HCT116 (cell line): ENCODE measurements at regions not wholly inside any gene's neighbourhood (a gene's known extent, or its start where the extent isn't known, plus 50 kb on each side); places are given as distances from the start of the nearest gene placed in this dataset.

Source experiments
- ATAC-seq: fragments of 200-7000 bp; cut with Tn5 transposase; 2 replicates; pipeline ENCODE4 v1.9.1; 2020; ENCODE audit warnings: mild to moderate bottlenecking, moderate library complexity
- BruUV-seq: library from RNA; stranded (reverse); fragments of 400-500 nt; replicated peaks from 2 replicates; lab custom pipeline; 2021; lab: Mats Ljungman, UMichigan
- CTCF ChIA-PET: fragments of 300-600 bp; sonication (Branson Sonifier 250); formaldehyde crosslinking; loops from one replicate; lab custom pipeline; 2021; ENCODE audit warnings: antibody characterized with exemption; lab: Charles Lee
- POLR2A ChIA-PET: fragments of 300-600, 350-600 bp; sonication (Branson Sonifier 250); formaldehyde crosslinking; loops from one replicate; lab custom pipeline; 2021; ENCODE audit warnings: antibody characterized with exemption; lab: Charles Lee
- RAD21 ChIA-PET, 2 experiments: fragments of 300-600 bp; sonication (Branson Sonifier 250); formaldehyde crosslinking; loops; one replicate each; lab custom pipeline; 2023; ENCODE audit warnings: low total read pairs in 2 of 2; ENCODE audit not compliant: uncharacterized antibody in 2 of 2, unreplicated experiment in 2 of 2, low non-redundant PET in 1 of 2; lab: Charles Lee
- DNase-seq: peaks from one replicate; pipeline ENCODE4 v3.0.0-alpha.2; 2010; ENCODE audit warnings: low read depth, low spot score
- H2AFZ ChIP-seq: fragments of 200-600 bp; shearing (Covaris generic), sonication (generic); 2 replicates; pipeline ENCODE4 v1.6.1; 2017; ENCODE audit warnings: low read depth, mixed run types, mixed read lengths, antibody characterized with exemption, low read length; ENCODE audit not compliant: poor library complexity, severe bottlenecking
- H3K27ac ChIP-seq: 2 replicates; pipeline ENCODE4 v1.5.1; 2012; ENCODE audit warnings: low read depth, low read length
- H3K27me3 ChIP-seq: fragments of 200-600 bp; sonication (generic); 2 replicates; pipeline ENCODE4 v1.6.1; 2016; ENCODE audit warnings: mixed run types, low read length, mixed read lengths; ENCODE audit not compliant: insufficient read depth
- H3K36me3 ChIP-seq, 2 experiments: fragments of 200-500 bp in 1 of 2; fragments of 200-600 bp in 1 of 2; sonication (Bioruptor generic) in 1 of 2; sonication (generic) in 1 of 2; 2 replicates each; pipeline versions ENCODE4 v1.5.1 to v1.6.1; 2014 to 2016; ENCODE audit warnings: low read length in 2 of 2, inconsistent platforms in 1 of 2, mixed read lengths in 1 of 2, mixed run types in 1 of 2; ENCODE audit not compliant: insufficient read depth in 2 of 2, control insufficient read depth in 1 of 2
- H3K4me1 ChIP-seq, 2 experiments: fragments of 200-600 bp in 1 of 2; sonication (generic) in 1 of 2; 2 replicates each; pipeline versions ENCODE4 v1.5.1 to v1.6.1; 2012 to 2017; ENCODE audit warnings: low read length in 2 of 2, inconsistent platforms in 1 of 2, mild to moderate bottlenecking in 1 of 2, mixed read lengths in 1 of 2, mixed run types in 1 of 2, moderate library complexity in 1 of 2; ENCODE audit not compliant: insufficient read depth in 2 of 2, control insufficient read depth in 1 of 2
- H3K4me2 ChIP-seq: fragments of 200-600 bp; sonication (generic); 2 replicates; pipeline ENCODE4 v1.6.1; 2017; ENCODE audit warnings: mixed run types, low read length, mixed read lengths
- H3K4me3 ChIP-seq, 2 experiments: fragments of 200-600 bp in 1 of 2; sonication (generic) in 1 of 2; replicated peaks in 1 of 2; 2 replicates each; pipeline ENCODE4 v1.5.1; 2011 to 2016; ENCODE audit warnings: low read length in 2 of 2, control low read depth in 1 of 2, low read depth in 1 of 2, mild to moderate bottlenecking in 1 of 2, mixed read lengths in 1 of 2, mixed run types in 1 of 2
- H3K79me2 ChIP-seq: fragments of 200-600 bp; sonication (generic); 2 replicates; pipeline ENCODE4 v1.6.1; 2017; ENCODE audit warnings: mild to moderate bottlenecking, mixed run types, low read length, moderate library complexity, mixed read lengths; ENCODE audit not compliant: insufficient read depth
- H3K9ac ChIP-seq: fragments of 200-600 bp; sonication (generic); 2 replicates; pipeline ENCODE4 v1.6.1; 2016; ENCODE audit warnings: low read length, mixed read lengths
- H3K9me2 ChIP-seq: fragments of 200-600 bp; sonication (generic), shearing (Covaris generic); 2 replicates; pipeline ENCODE4 v1.6.1; 2017; ENCODE audit warnings: mixed run types, mild to moderate bottlenecking, moderate library complexity; ENCODE audit not compliant: insufficient read depth
- H3K9me3 ChIP-seq, 2 experiments: fragments of 200-500 bp in 1 of 2; fragments of 200-600 bp in 1 of 2; sonication (Bioruptor generic) in 1 of 2; sonication (generic) in 1 of 2; 2 replicates each; pipeline ENCODE4 v1.6.1; 2014 to 2017; ENCODE audit warnings: low read length in 2 of 2, mixed read lengths in 2 of 2, inconsistent platforms in 1 of 2, low read depth in 1 of 2, mild to moderate bottlenecking in 1 of 2, mixed run types in 1 of 2, moderate library complexity in 1 of 2; ENCODE audit not compliant: control insufficient read depth in 1 of 2, insufficient read depth in 1 of 2
- H4K20me1 ChIP-seq: fragments of 200-600 bp; sonication (generic), shearing (Covaris generic); 2 replicates; pipeline ENCODE4 v1.6.1; 2017; ENCODE audit warnings: mixed run types, mild to moderate bottlenecking, moderate library complexity; ENCODE audit not compliant: insufficient read depth
- CEBPB ChIP-seq: IDR thresholded peaks from 2 replicates; pipeline ENCODE4 v1.6.1; 2012; ENCODE audit warnings: low read depth
- EGR1 ChIP-seq: IDR thresholded peaks from 2 replicates; pipeline ENCODE4 v1.6.1; 2012; ENCODE audit warnings: low read depth
- ELF1 ChIP-seq: IDR thresholded peaks from 2 replicates; pipeline ENCODE4 v1.6.1; 2012; ENCODE audit warnings: low read depth, borderline replicate concordance
- EZH2 ChIP-seq: fragments of 200-600 bp; sonication (generic); IDR thresholded peaks from 2 replicates; pipeline ENCODE4 v1.6.1; 2017; ENCODE audit warnings: antibody characterized with exemption, mixed run types
- FOSL1 ChIP-seq: IDR thresholded peaks from 2 replicates; pipeline ENCODE4 v1.6.1; 2012; ENCODE audit warnings: low read depth
- JUND ChIP-seq: IDR thresholded peaks from 2 replicates; pipeline ENCODE4 v1.6.1; 2012
- MAX ChIP-seq: IDR thresholded peaks from 2 replicates; pipeline ENCODE4 v1.6.1; 2012
- POLR2A ChIP-seq: IDR thresholded peaks from 2 replicates; pipeline ENCODE4 v1.7.0; 2011; ENCODE audit warnings: borderline replicate concordance; ENCODE audit not compliant: insufficient read depth, insufficient read length; ENCODE audit errors: extremely low read depth
- POLR2AphosphoS5 ChIP-seq: IDR thresholded peaks from 2 replicates; pipeline ENCODE4 v1.6.1; 2011; ENCODE audit warnings: mild to moderate bottlenecking, low read depth, low read length, moderate library complexity
- RAD21 ChIP-seq: IDR thresholded peaks from 2 replicates; pipeline ENCODE4 v1.6.1; 2012; ENCODE audit warnings: low read depth, mild to moderate bottlenecking
- REST ChIP-seq: IDR thresholded peaks from 2 replicates; pipeline ENCODE4 v1.6.1; 2012; ENCODE audit warnings: low read depth
- SIN3A ChIP-seq: IDR thresholded peaks from 2 replicates; pipeline ENCODE4 v1.6.1; 2012; ENCODE audit warnings: low read depth
- SP1 ChIP-seq: IDR thresholded peaks from 2 replicates; pipeline ENCODE4 v1.6.1; 2012; ENCODE audit warnings: low read depth
- SRF ChIP-seq: IDR thresholded peaks from 2 replicates; pipeline ENCODE4 v1.6.1; 2012; ENCODE audit warnings: low read depth
- TCF7L2 ChIP-seq: IDR thresholded peaks from 2 replicates; pipeline ENCODE4 v1.7.0; 2011; ENCODE audit warnings: borderline replicate concordance, inconsistent platforms; ENCODE audit not compliant: insufficient read depth, insufficient read length; ENCODE audit errors: extremely low read depth
- YY1 ChIP-seq: IDR thresholded peaks from 2 replicates; pipeline ENCODE4 v1.6.1; 2011; ENCODE audit warnings: low read length, low read depth, moderate library complexity, mild to moderate bottlenecking; ENCODE audit not compliant: insufficient replicate concordance; ENCODE audit errors: extremely low read depth
- ZBTB33 ChIP-seq: IDR thresholded peaks from 2 replicates; pipeline ENCODE4 v1.6.1; 2011; ENCODE audit warnings: mild to moderate bottlenecking, low read length, moderate library complexity; ENCODE audit not compliant: insufficient replicate concordance; ENCODE audit errors: extremely low read depth
- ZFX ChIP-seq: fragments of 450-650 bp; IDR thresholded peaks from 2 replicates; pipeline ENCODE4 v1.6.1; 2017
- ZNF274 ChIP-seq: fragments of 200-500 bp; sonication (Bioruptor generic); IDR thresholded peaks from 2 replicates; pipeline ENCODE4 v1.6.1; 2014; ENCODE audit warnings: mild to moderate bottlenecking, low read depth, low read length, inconsistent platforms
- intact Hi-C: fragments of 100-400 bp; cut with micrococcal nuclease; formaldehyde crosslinking; loops from 2 replicates; pipeline ENCODE4 v1.10.0; 2022

GRCh38 chr11:82450996-82451395 lies 282.7 kb downstream of the FAM181B start:
- no peak for ATAC-seq
- POLR2A ChIA-PET = no interaction called here
- Histone ChIP-seq H3K79me2 (no peaks in the 10 kb centered on the region), H3K4me1 (no peaks in the 10 kb centered on the region), H3K4me2 (no peak overlapping the region), H3K9ac (no peak overlapping the region), H3K27me3 (no peaks in the 10 kb centered on the region), H4K20me1 (no peaks in the 10 kb centered on the region), H2AFZ (no peak overlapping the region)
- intact Hi-C loops = no loop called here
- RAD21 ChIA-PET = no interaction called here
- BruUV-seq = no TSS peak
- CTCF ChIA-PET = no interaction called here
- TF ChIP-seq RAD21 (no peak), FOSL1 (no peak), ELF1 (no peak), SRF (no peak), YY1 (no peak), TCF7L2 (no peak), EZH2 (no peak), MAX (no peak), ZFX (no peak), POLR2AphosphoS5 (no peak), REST (no peak), CEBPB (no peak), ZBTB33 (no peak), EGR1 (no peak), JUND (no peak), SIN3A (no peak), SP1 (no peak), ZNF274 (no peak), POLR2A (no peak)
- TF ChIP-seq, all 23 proteins: peak for 0
- no peak for DNase-seq
- Histone ChIP-seq H3K9me2 (no peaks in the 10 kb centered on the region), H3K36me3 (no peaks in the 10 kb centered on the region), H3K4me3 (no peak overlapping the region), H3K27ac (no peak overlapping the region), H3K9me3 (0 out of 4 replicates have a peak, but pooled peaks cover 0 to 3% of the 10 kb centered on the region in 2 experiments)
